ENCODE measurements at regions not wholly inside any gene's neighbourhood (a gene's known extent, or its start where the extent isn't known, plus 50 kb on each side); places are given as distances from the start of the nearest gene placed in this dataset.

- H3K79me2 ChIP-seq (ENCODE audit: control insufficient read depth, insufficient read depth, low read length): no peaks in the 10 kb centered on the region
- H3K27ac ChIP-seq (ENCODE audit: control insufficient read depth, insufficient read depth): no peak overlapping the region
- FAIRE-seq (no peak), DNase-seq (ENCODE audit: low read depth, low spot score) (no peak), ATAC-seq (no peak)
- H3K36me3 ChIP-seq (ENCODE audit: control insufficient read depth in 2 of 2, insufficient read depth in 2 of 2, low read length in 1 of 2): no peaks in the 10 kb centered on the region
- H3K9me3 ChIP-seq (replicated peaks; ENCODE audit: control insufficient read depth, insufficient read depth, low read length): no peaks in the 10 kb centered on the region
- RAD21 ChIA-PET (ENCODE audit: unreplicated experiment): no interaction called here
- no peak overlapping the region for H3K4me2 ChIP-seq (ENCODE audit: control insufficient read depth, insufficient read depth)
- no peaks in the 10 kb centered on the region for H3K27me3 ChIP-seq (replicated peaks in 1 of 2; ENCODE audit: control insufficient read depth in 2 of 2, insufficient read depth in 2 of 2, low read length in 1 of 2)
- H3K4me3 ChIP-seq: no peak overlapping the region
- POLR2A ChIA-PET: no interaction called here
- BruUV-seq (replicated peaks): no TSS peak
- no peaks in the 10 kb centered on the region for H4K20me1 ChIP-seq (ENCODE audit: control insufficient read depth, insufficient read depth)
- no peak for TF ChIP-seq RUNX3 (IDR thresholded peaks at IDR 0.05; ENCODE audit: low read length)
- TF ChIP-seq ZNF274 (IDR thresholded peaks at IDR 0.05; ENCODE audit: insufficient read depth, insufficient read length): no peak
- no peak for TF ChIP-seq STAT3 (IDR thresholded peaks at IDR 0.05; ENCODE audit: low read depth, low read length)
- TF ChIP-seq USF1 (IDR thresholded peaks at IDR 0.05; ENCODE audit: borderline replicate concordance, extremely low read length, insufficient read depth, low read depth, low read length): no peak
- TF ChIP-seq CTCF (IDR thresholded peaks at IDR 0.05 in 2 of 3, conservative IDR thresholded peaks at IDR 0.05 in 1 of 3; ENCODE audit: control insufficient read depth in 2 of 3, extremely low read depth in 1 of 3, insufficient read depth in 1 of 3, low read depth in 3 of 3, low read length in 3 of 3): no peak
- no peak for TF ChIP-seq CBX5 (IDR thresholded peaks at IDR 0.05; ENCODE audit: low read depth)
- no peak for TF ChIP-seq WRNIP1 (IDR thresholded peaks at IDR 0.05; ENCODE audit: borderline replicate concordance, low read depth, low read length)
- TF ChIP-seq MTA3 (IDR thresholded peaks at IDR 0.05; ENCODE audit: borderline replicate concordance, low read length): no peak
- no peak for TF ChIP-seq CREB1 (IDR thresholded peaks at IDR 0.05; ENCODE audit: low read depth)
- TF ChIP-seq PKNOX1 (IDR thresholded peaks at IDR 0.05): no peak
- TF ChIP-seq SMARCA5 (IDR thresholded peaks at IDR 0.05): no peak
- TF ChIP-seq ESRRA (IDR thresholded peaks at IDR 0.05; ENCODE audit: low read length): no peak
- TF ChIP-seq SMAD5 (IDR thresholded peaks at IDR 0.05; ENCODE audit: low read depth): no peak
- no peak for TF ChIP-seq ELK1 (IDR thresholded peaks at IDR 0.05; ENCODE audit: low read depth, low read length)
- no peak for TF ChIP-seq SIN3A (IDR thresholded peaks at IDR 0.05; ENCODE audit: low read depth, low read length)
- no peak for TF ChIP-seq SUZ12 (IDR thresholded peaks at IDR 0.05; ENCODE audit: unreplicated experiment)
- no peak for TF ChIP-seq GATAD2B (conservative IDR thresholded peaks at IDR 0.05; ENCODE audit: low read depth)
- TF ChIP-seq ZBTB11 (CRISPR knock-in tag; IDR thresholded peaks at IDR 0.05): no peak
- TF ChIP-seq RBBP5 (conservative IDR thresholded peaks at IDR 0.05): no peak
- WGBS (ENCODE audit: insufficient coverage, insufficient replicate concordance, low lambda C conversion rate, missing lambda C conversion rate): 33% methylated on average over 1 of the region's 1 CpG
- intact Hi-C loops (cut with micrococcal nuclease; ENCODE audit: unreplicated experiment): no loop called here
- H2AFZ ChIP-seq (ENCODE audit: control insufficient read depth, low read depth, low read length): no peak overlapping the region
- CTCF ChIA-PET: no interaction called here
- no peak overlapping the region for H3K9ac ChIP-seq (ENCODE audit: control insufficient read depth, insufficient read depth, low read length)
- SMC1A ChIA-PET (ENCODE audit: uncharacterized antibody, unreplicated experiment): no interaction called here
- in situ Hi-C loops (cut with MboI): no loop called here
- peaks cover 3% of the 10 kb centered on the region; the same call in 1 of the 2 replicates for H3K4me1 ChIP-seq (ENCODE audit: control insufficient read depth, insufficient read depth, low read length)
These were observed 51.6 kb upstream of the URI1 start for GRCh38 chr19:29890392-29890791.

Measured in GM12878 (cell line).